HG03354 (cell line): ENCODE measurements at regions not wholly inside any gene's neighbourhood (a gene's known extent, or its start where the extent isn't known, plus 50 kb on each side); places are given as distances from the start of the nearest gene placed in this dataset.
"Not testable (repeated sequence)": the region's sequence is repeated elsewhere in the genome, so short reads cannot be mapped to it uniquely, and the experiment has no call there.

ENCODE experiments used
- ATAC-seq: cut with Tn5 transposase; IDR thresholded peaks from one replicate; pipeline ENCODE4 v1.9.1; 2021; ENCODE audit warnings: mild to moderate bottlenecking; ENCODE audit not compliant: unreplicated experiment, poor library complexity, severe bottlenecking

DNA sequence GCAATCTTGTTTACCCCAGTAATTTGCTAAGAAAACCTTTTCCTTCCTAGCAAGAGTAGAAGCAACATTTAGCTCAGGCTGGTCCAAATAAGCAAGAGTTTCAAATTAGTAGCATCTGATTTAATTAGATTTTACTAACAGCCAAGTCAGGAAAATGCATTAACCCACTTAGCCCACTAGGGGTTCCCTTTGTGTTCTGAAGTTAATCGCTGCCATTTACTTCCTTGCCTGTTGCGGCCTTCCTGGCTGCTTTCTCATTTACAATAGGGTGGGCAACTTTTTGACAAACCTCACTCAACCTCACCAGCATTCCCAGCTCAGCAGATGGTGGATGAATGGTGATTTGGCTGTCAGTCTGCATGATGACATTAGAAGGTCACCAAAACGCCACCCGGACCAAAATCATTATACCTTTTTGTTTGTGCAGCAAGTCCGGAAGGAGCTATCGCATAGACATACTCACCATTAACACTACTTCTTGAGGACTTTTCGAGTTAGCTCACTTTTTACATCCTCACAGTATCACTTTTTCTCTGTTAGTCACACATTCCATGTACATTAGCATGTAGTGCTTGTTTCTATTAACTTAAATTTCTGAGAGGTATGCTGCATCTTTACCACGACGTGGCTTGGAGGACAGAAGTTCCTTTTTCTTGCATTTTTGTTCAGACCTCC is 101.5 kb upstream of the SETBP1 start:
- ATAC-seq: peak; percentile 76

DNA sequence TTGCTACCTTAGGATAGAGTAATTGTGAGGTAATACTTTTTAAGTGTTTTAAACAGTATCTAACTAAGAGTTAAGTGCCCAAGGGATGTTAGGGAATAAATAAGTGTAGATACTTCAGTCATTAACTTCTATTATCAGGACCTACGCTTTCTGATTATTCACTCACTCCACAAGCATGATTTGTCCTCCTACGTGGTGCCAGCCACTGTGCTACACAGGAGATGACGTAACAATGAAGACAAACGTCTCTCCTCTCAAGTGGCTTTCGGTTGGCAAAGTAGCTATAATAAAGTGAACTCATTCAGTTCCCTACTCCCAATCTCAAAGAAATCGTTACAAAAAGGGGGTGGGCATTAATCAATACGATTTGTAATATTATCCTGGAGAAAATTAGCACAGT is 100.9 kb upstream of the SETBP1 start:
- ATAC-seq: no peak

DNA sequence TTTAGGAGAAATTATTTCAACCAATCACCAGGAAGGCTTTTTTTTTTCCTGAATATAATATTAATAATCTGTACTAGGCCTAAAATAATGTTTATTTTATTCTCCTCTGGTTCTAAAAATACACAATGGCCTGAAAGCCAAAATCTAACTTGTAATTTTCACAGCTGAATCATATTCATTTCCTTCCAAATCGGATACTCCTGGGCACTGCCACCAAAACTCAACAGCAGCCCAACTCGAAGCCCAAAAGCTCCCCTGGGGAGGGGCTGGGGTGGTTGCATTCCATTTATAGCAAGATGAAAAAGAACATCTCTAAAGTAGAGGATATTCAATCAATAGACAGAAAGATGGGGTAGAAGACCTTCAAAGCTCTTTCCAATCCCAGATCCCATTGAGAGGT is 100.5 kb upstream of the SETBP1 start:
- no peak for ATAC-seq

DNA sequence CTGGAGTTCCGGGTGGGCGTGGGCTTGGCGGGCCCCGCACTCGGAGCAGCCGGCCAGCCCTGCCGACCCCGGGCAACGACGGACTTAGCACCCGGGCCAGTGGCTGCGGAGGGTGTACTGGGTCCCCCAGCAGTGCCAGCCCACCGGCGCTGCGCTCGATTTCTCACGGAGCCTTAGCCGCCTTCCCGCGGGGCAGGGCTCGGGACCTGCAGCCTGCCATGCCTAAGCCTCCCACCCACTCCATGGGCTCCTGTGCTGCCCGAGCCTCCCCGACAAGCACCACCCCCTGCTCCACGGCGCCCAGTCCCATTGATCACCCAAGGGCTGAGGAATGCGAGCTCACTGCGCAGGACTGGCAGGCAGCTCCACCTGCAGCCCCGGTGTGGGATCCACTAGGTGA is 99.9 kb upstream of the SETBP1 start:
- ATAC-seq: not testable (repeated sequence)

DNA sequence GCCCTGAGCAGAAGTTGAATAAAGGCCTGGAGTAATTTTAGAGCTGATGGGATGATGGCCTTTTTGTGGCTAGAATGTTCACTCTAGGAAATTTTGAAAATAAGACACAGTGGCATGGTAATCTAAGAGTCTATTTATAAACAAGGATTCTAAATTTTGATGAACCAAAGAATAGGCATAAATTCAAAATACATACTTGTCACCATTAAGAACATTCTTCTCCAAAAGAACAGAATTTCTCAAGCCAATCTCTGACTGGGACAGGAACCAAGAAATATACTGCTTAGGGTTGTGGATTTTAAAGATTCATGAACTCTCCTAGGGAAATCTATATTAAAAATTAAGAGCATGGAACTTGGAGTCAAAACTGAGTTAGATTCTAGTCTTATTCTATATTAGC is 98.2 kb upstream of the SETBP1 start:
- ATAC-seq: no peak

DNA sequence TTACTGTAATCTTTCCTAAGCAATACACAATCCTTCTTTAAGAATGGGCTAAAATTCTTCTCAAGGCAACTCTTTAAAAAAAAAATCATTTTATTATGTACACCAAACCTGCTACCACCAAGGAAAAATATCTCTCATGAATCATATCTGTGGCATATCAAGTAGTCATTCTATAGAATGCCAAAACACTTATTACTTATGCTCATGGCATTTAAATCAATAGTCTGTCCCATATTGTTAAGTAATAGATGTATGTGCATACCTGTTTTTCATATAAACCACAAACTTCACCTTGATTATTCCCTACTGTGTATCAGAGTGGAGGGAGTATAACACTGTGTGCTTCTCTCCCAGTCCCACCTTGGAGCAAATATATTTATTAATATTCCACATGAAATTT is 95.8 kb upstream of the SETBP1 start:
- ATAC-seq: no peak

DNA sequence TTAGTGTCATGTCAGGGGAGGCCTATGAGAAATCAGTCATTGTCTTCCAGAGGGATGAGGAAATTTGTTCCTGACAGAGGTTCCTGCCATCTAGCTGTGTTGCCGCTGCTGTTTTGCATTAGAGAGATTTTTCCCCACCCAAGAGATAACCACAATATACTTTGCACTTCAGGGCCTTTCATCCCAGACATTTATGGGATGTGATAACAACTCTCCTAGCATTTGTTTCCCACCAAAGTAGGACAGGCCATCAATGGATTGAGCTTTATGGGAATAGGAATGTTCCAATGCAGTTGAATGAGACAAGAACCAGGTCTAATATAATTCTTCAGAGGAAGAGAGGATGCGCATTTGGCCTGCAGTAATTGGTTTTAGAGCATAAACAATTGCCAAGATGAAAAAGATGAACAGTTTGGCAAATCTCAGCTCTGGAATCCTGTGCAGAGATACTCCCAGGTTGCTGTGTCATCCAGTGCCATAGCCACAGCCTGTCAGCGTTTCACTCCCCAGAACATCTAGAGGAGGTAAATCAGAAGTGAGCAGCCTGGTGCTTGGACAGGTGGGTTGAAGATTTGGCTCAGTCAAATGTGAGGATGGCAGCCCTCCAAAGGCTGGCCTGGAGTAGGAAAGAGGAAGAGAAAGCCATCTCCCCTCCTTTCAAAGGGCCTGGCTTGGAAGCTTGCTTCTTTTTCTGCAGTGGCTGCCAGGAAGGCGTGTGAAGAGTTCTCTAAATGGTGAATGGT is 93.7 kb upstream of the SETBP1 start:
- no peak for ATAC-seq

DNA sequence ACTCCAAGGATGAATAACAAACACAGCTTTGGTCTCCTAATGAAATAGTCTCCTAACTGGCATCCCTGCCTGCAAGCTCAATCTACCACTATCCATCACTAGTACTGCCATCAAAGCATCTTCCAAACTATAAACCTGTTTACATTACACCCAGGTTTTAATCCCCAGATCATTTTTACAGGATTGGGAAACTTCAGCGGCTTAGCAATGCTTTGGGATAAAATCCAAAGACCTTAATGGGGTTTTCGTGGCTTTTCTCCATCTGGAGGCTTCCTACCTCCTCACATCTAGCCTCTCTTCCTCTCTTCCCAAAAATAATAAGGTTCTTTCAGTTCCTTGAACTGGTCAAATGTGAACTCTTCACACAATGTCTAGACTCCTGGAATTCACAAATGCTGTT is 92.2 kb upstream of the SETBP1 start:
- ATAC-seq: no peak

DNA sequence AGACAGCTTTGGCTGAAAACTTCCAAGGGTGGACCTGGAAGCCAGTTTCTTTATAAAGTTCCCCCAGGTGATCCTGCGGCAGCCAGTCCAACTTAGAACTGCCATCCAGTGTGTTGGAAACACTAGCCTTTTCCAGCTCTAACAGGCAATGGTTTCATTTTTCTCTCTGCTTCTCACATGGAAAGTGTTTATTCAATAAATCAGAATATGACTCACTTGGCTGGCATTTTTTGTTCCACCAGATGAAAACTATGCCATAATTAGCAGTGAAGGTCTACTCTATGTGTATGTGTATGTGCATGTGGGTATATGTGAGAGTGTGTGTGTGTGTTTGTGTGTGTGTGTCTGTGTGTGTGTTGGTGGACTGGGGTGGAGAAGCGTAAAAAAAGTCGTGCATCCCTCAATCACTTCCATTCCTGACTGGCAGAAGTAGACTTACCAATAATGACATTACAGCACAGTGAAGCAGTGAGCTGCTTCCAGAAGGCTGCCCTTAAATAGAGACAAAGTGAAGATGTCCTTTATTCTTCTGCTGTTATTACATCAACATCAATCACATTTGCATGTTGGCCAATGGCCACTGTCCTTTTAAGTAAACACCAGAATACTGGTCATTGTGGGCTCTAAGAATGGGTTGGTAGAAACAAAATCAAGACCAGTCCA is 90.9 kb upstream of the SETBP1 start:
- ATAC-seq: no peak

DNA sequence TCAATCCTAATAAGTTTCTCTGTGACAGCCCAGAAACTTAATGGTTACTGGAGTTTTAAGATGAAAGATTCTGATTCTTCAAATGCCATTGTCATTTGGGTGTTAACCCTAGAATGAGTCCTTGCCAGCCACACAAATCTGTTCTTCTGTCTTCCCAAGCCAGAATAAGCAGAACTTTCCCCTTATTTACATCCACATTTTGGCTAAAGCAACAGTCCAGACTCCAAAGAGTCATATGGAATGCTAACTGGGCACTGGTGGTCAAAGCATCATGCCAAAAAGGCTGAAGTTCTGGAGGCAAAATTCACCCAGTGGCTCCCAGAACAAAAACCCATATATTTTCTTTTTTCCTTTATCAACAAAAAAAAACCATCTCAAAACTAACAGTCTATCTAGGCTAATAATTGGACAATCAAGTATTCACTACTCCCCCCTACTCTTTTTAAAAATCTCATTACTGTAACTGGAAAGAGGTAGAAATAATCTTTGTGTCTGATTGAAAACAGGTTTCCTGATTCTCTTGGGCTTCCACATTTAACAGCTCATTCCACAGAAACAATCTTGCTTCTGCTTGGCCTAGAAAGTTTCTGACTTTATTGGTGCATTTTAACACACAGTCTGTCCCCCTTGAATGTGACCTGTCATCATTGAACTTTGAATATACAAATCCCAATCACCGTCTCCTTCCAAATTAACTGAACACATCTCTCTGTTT is 89.6 kb upstream of the SETBP1 start:
- no peak for ATAC-seq

DNA sequence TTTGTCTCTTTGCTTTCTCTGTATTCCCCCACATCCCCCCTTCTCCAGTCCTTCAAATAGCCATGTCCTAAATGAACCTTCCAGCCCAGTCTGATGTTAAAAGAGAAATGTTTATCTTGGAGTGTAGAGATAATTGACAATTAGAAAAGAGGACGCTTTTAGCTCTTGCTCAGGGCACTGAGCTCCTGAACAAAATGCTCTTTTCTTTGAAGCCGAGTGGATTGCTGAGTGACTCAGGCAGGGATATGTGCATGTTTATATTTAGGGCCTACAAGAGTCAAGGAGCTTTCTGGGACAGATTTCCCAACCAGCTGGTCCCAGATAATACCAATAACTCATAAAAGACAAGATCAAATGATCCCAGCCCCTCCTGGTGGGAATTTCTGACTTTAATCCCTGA is 88.0 kb upstream of the SETBP1 start:
- ATAC-seq: no peak

DNA sequence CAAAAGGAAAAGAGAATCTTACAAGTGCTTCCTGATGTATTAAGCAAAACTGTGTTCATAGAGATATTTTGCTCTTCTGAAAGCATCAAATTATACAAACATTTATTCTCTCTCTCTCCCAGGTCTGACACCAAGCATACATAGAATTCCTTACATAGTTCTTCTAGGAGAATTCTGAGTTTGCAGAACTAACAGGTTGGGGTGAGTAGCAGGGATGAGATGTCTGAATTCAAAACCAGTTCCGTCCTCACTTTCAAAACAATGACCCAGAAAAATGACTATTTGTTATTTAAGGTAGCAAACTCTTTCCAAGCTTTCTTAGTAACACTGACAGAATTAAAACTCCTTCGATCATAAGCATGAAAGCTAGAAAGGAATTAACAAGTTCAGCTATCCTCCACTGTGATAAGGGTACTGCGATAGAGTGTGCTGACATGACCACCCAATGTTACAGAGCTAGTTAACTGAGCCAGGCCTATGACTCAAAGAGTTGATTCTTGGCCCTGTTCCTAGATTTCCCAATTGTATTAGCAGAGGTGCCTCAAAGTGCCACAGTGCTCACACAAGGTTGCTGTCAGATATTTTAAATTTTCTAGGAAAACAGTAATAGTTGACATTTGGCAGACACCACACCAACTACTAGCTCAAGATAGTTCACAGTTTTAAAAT is 85.8 kb upstream of the SETBP1 start:
- no peak for ATAC-seq

DNA sequence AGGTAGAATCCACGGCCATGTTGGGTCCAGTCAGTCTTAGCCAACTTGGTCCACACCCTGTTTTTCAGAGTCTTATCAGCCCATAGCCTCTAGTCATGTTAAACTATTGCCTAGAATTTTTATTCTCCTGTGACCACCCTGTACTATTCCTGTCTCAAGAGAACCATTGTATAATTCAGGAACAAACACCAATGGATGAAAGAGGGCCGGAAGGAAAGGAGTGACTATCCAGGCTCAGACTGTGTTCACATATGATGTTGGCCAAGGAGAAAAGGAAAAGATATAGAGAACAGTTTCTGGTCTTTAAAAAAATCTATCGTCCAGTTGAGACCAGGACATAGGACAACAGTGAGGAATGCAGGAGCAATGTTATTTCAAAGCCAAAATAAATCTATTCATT is 82.9 kb upstream of the SETBP1 start:
- no peak for ATAC-seq

DNA sequence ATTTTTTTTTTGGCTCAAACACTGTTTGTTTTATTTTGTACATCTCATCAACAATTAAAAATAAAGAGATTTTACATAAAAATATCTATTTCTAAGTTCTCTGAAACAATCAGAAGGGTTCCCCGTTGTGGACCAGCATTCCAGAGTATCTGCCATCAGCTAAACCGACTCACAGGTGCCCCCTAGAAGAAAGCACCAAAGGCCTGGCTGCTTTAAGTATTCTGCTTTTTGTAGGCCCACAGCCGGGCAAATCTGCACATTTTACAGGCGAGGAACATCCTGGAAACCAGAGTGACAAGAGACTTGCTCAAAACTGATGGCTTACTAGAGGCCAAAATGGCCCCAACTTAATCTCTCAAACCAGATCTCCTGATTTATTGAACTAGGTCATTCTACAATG is 82.2 kb upstream of the SETBP1 start:
- no peak for ATAC-seq

DNA sequence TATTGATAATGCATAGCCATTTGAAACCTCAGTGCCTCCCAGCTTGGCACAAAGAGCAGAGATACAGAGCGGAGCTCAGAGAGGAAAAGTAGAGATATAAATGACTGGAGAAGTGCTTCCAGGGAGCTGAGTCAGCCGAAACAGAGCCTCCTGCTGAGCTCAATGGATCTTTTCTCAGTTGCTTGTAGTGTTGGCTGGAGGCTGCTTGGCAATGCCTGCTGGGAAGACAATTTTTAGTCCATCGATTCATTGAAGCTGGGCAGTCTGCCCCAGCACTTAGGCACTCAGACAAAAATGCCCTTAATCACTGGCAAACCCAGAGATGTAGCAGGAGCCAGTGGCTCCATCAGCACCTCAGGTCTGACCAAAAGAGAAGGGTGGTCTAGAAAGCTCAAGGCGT is 81.3 kb upstream of the SETBP1 start:
- ATAC-seq: no peak

DNA sequence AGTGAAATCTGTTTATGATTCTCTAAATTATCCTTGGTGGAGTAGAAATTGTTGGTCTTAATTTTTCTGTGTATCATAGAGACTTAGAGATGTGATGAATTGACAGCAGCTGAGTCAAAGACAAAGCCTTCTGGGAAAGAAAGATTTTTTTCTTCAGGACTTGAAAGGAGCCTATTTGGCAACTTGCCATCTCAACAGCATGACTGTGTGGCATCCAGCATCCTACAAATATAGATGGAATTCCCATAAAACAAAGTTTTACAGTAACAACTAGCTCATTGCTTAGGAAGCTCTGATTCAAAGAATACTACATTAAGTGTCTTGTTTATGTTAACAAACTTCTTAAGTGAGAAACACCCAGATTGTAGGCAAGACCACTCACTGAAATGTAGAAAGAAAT is 79.2 kb upstream of the SETBP1 start:
- no peak for ATAC-seq

DNA sequence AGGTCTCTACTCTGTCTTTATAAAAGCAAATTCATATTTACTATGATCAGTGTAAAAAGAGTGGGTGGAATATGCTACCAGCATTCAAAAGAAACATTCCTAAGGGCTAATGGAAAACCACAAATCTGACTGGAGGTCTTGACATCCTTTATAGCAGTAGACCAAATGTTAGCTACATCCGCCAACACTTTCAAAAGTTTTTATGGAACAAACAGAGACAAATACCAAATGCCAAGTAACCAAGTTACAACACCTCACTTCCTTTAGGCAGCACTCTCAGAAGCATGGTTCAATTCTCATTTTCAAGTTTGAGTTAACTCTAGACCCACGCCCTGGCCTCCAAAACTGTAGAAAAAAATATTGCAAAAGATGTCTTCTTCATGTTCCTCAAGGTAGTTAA is 78.3 kb upstream of the SETBP1 start:
- ATAC-seq: no peak

DNA sequence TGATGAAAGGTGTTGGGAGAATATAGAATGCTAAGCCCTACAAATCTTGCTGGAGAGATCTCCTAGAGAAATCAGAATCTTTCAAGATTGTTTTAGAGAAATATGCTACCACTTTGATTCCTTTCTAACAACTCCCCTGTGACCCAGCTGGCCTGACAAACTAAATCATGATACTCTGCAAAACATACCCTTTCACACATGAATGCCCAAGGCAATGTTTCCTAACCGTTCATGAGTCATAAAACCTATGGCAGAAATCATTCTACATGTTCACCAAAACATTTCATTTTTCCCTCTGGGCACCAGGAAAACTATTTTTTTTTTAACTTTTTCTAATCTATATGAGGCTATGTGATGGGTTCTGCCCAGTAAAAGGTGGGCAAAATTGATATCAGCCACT is 77.8 kb upstream of the SETBP1 start:
- ATAC-seq: no peak

DNA sequence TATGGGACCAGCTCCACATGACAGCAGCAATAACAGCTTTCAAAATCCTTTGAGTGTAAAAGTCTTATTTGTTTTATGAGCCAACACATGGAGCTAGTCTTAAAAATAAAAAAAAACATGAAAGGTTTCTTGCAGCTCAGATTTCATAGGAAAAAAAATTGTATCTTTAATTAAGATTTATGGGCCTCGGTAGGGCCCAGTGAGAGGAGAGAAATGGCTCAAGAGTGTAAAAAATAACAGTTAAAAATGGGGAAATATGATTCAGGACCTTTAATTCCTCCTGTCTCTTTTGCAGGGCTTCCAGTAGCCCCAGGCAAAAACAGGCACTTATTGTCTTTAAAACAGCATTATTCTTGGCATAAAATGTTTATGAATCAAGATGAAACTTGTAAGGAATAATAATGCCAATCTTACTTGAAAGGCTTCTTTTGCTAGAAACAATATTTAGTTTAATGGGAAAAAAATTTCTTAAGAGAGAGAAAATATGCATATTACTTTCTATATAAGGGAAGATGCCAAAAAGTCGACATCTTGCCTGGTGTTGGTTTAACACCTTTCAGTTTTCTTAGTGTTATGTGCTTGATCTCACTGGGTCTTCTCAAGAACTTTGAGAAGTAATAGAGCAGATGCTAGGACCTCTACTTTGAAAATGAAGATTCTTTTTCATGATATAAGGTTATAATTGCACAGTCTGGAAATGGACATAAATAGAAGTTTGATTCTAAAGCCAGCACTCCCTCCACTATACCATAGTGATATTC is 71.3 kb upstream of the SETBP1 start:
- ATAC-seq: no peak
